HAP-1 (cell line): ENCODE measurements at regions not wholly inside any gene's neighbourhood (a gene's known extent, or its start where the extent isn't known, plus 50 kb on each side); places are given as distances from the start of the nearest gene placed in this dataset.
"Not testable (repeated sequence)": the region's sequence is repeated elsewhere in the genome, so short reads cannot be mapped to it uniquely, and the experiment has no call there.

Source experiments
- DNase-seq, 2 experiments: peaks; one replicate each; pipeline ENCODE4 v3.0.0-alpha.2; 2016 to 2020; ENCODE audit warnings: low spot score in 2 of 2
- H3K27me3 ChIP-seq: fragments of 250-450 bp; sonication (Bioruptor Pico); 2 replicates; pipeline ENCODE4 v1.5.1; 2020; ENCODE audit warnings: low read depth, mild to moderate bottlenecking, moderate library complexity
- H3K36me3 ChIP-seq: fragments of 250-450 bp; sonication (Bioruptor Pico); replicated peaks from 2 replicates; pipeline ENCODE4 v1.5.1; 2020; ENCODE audit warnings: mild to moderate bottlenecking
- H3K4me1 ChIP-seq: fragments of 250-450 bp; sonication (Bioruptor Pico); 2 replicates; pipeline ENCODE4 v1.5.1; 2020; ENCODE audit warnings: mild to moderate bottlenecking
- H3K4me3 ChIP-seq: fragments of 250-450 bp; sonication (Bioruptor Pico); 2 replicates; pipeline ENCODE4 v1.5.1; 2020; ENCODE audit warnings: mild to moderate bottlenecking, moderate library complexity
- H3K9me3 ChIP-seq: fragments of 250-450 bp; sonication (Bioruptor Pico); 2 replicates; pipeline ENCODE4 v1.5.1; 2020; ENCODE audit warnings: mild to moderate bottlenecking, moderate library complexity
- in situ Hi-C: fragments of 300-500 bp; cut with MboI; formaldehyde crosslinking; loops from 3 replicates; pipeline ENCODE4 v1.14.3; 2020; ENCODE audit warnings: low sequenced_read_pairs, inconsistent platforms, mixed read lengths

DNA sequence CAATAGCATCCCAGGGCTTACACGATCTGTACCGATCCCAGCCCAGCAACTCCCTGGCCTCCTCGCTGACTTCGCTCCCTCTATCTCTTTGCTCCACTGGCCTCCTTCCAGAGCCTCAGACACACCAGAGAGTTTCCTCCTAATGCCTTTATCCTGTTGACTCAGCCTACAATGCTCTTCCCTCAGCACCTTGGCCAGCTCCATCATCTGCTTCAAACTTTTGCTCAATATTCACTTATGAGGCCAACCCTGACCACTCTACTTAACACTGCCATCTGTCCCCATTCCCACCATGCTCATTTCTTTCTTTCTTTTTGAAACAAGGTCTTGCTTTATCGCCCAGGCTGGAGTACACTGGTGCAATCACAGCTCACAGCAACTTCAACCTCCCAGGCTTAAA is 180.9 kb downstream of the CEP170 start:
- H3K4me3 ChIP-seq, DNase-seq, H3K27me3 ChIP-seq, H3K4me1 ChIP-seq, H3K36me3 ChIP-seq, H3K9me3 ChIP-seq, in situ Hi-C loops: not testable (repeated sequence)

DNA sequence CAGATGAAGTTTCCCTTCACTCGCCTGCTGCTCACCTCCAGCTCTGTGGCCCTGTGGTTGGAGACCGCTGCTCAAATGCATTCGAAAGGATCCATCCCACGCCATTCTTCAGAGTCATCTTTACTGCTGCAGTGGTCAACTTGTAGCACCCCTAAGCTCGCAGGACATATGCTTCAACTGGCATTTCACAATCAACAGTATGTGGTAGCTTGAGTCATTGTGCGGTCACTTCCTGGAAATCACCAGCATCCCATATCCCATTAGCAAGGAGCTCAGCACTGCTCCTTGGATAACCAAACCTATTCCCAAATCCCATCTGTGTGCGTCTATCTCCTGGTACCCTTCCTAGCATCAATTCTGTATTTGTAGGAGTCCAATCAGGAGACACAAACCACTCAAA is 188.0 kb downstream of the CEP170 start:
- H3K4me3 ChIP-seq, H3K27me3 ChIP-seq, in situ Hi-C loops: not testable (repeated sequence)

DNA sequence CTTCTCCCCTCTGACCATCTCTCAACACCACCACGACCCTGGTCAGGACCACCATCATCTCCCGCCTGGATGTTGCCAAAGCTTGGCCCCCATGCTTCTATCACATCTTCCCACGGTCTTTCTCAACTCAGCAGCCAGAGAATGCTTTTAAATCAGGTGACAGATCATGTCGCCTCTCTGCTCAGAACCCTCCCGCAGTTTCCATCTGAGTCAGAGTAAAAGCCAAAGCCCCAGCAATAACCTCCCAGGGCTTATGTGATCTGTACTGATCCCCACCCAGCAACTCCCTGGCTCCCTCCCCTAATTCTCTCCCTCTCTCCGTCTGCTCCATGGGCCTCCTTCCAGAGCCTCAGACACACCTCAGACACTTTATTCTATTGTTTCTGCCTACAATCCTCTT is 193.1 kb downstream of the CEP170 start:
- H3K9me3 ChIP-seq, H3K27me3 ChIP-seq, H3K4me3 ChIP-seq, DNase-seq, in situ Hi-C loops, H3K4me1 ChIP-seq, H3K36me3 ChIP-seq: not testable (repeated sequence)

More for the DNA sequence above, 188.0 kb downstream of the CEP170 start:
- not testable (repeated sequence) for DNase-seq, H3K9me3 ChIP-seq, H3K4me1 ChIP-seq, H3K36me3 ChIP-seq

DNA sequence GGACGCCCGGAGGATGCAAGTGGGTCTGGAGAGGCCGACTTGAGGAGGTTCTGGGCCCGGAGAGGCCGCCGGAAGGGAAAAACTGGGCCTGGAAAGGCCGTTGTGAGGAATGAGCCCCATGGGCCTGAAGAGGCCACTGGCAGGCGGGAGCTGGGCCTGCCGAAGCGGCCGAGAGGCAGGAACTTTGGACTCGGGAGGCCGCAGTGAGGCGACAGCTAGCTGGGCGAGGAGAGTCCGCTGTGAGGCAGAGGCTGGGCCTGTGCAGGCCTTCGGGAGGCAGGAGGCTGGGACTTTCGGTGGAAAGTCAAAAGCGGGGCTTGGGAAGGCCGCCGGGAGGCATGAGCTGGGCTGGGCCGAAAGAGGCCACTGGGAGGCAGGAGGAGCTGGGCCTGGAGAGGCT is 199.6 kb downstream of the CEP170 start:
- H3K36me3 ChIP-seq, H3K4me3 ChIP-seq, H3K4me1 ChIP-seq, DNase-seq, in situ Hi-C loops, H3K9me3 ChIP-seq, H3K27me3 ChIP-seq: not testable (repeated sequence)

DNA sequence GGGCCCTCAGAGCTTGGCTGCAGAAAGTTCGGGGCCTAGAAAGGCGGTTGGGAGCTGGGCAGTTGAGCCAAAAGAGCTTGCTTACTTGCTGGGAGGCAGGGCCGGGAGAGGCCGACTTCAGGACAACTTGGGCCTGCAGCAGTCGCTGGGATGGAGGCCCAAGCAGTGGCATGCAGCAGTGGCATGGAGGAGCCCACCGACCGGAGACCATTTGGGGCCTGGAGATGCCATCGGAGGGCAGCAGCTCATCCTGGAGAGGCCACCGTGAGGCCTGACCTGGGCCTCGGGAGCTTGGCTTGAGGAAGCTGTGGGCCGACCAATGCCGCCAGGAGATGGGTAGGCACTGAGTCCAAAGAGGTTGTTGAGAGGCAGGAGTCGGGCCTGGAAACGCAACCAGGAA is 200.0 kb downstream of the CEP170 start:
- DNase-seq, H3K36me3 ChIP-seq, H3K27me3 ChIP-seq, H3K4me1 ChIP-seq, in situ Hi-C loops, H3K9me3 ChIP-seq, H3K4me3 ChIP-seq: not testable (repeated sequence)

DNA sequence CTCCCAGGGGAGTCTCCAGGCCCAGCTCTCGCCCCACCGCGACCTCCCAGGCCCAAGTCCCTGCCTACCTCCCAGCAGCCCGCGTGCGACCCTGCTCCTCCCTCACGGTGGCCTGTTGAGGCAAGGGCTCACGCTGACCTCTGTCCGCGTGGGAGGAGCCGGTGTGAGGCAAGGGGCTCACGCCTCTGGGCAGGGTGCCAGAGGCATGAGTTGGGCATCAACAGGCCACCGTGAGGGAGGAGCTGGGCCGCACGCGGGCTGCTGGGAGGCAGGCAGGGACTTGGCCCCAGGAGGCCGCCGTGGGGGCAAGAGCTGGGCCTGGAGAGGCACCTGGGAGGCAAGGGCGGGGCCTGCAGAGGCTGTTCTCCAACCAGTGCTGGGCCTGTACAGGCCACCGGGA is 200.4 kb downstream of the CEP170 start:
- in situ Hi-C loops, H3K4me3 ChIP-seq, H3K36me3 ChIP-seq, H3K27me3 ChIP-seq, H3K9me3 ChIP-seq, DNase-seq, H3K4me1 ChIP-seq: not testable (repeated sequence)

DNA sequence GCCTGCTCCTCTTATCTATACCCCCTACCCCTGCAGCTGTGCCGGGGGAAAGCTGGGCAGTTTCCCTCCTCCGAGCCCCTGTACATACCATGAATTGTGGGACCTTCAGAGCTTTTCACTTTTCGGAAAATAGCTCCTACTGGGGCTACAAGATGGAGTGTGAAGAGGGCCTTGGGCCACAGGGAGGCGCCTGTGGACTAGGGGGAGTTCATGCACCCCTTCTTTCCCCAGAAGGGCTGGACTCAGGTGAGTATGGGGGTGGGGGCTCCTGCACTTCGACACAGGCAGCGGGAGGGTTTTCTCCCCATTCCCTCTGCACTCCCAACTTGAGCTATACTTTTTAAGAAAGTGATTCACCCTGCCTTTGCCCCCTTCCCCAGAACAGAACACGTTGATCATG is 202.0 kb downstream of the CEP170 start:
- H3K36me3 ChIP-seq, H3K27me3 ChIP-seq, H3K9me3 ChIP-seq, H3K4me1 ChIP-seq, in situ Hi-C loops, H3K4me3 ChIP-seq, DNase-seq: not testable (repeated sequence)

DNA sequence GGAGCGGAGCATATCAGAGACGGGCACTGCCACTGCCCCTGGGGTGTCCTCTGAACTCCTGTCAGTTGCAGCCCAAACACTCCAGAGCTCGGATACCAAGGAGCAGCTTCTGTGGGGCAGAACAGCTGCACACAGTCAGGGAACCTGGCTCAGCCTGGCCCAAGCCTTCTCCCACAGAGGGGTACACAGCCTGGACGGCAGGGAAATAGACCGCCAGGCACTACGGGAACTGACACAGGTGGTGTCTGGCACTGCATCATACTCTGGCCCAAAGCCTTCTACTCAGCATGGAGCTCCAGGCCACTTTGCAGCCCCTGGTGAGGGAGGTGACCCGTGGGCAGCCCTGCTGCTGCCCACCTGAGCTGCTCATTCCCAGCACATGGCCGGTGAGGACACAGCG is 204.5 kb downstream of the CEP170 start:
- H3K4me1 ChIP-seq, in situ Hi-C loops, H3K4me3 ChIP-seq, DNase-seq, H3K27me3 ChIP-seq, H3K36me3 ChIP-seq, H3K9me3 ChIP-seq: not testable (repeated sequence)

DNA sequence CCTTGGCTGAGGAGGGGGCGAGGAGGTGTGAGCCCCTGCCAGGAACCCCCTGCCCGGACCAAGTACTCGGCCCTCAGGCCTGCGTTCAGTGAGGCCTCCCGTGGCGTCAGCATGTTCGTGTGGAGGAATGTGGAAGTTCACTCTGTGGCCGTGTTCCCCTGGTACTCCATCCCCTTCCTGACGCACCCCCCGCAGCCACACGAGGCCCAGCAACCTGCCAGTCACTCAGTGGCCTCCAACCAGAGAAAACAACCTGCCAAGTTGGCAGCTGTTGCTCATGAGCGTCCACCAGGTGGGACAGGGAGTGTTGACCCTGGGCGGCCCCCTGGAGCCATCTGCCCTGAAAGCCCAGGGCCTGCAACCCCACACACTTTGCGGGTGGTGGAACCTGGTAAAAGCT is 205.4 kb downstream of the CEP170 start:
- H3K4me3 ChIP-seq, H3K27me3 ChIP-seq, DNase-seq, in situ Hi-C loops, H3K9me3 ChIP-seq, H3K36me3 ChIP-seq, H3K4me1 ChIP-seq: not testable (repeated sequence)

DNA sequence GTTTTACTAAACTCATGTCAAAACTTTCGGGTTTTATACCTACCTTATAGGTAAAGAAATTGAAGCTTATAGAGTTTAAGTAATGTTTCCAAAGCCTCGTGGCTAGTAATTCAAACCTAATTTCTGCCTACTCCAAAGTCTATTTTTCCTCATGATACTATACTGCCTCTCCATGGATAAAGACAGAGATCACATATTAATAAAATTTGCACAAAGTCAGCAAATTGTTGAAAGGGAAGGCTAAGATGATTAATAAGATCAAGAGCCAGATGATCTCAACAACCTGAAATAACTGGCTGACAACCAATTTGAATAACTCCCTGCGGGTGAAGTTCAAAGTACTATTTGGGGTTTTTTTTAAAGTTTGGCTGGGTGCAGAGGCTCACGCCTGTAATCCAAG is 233.7 kb downstream of the CEP170 start:
- H3K27me3 ChIP-seq, DNase-seq, H3K4me3 ChIP-seq, in situ Hi-C loops, H3K36me3 ChIP-seq, H3K9me3 ChIP-seq, H3K4me1 ChIP-seq: not testable (repeated sequence)

DNA sequence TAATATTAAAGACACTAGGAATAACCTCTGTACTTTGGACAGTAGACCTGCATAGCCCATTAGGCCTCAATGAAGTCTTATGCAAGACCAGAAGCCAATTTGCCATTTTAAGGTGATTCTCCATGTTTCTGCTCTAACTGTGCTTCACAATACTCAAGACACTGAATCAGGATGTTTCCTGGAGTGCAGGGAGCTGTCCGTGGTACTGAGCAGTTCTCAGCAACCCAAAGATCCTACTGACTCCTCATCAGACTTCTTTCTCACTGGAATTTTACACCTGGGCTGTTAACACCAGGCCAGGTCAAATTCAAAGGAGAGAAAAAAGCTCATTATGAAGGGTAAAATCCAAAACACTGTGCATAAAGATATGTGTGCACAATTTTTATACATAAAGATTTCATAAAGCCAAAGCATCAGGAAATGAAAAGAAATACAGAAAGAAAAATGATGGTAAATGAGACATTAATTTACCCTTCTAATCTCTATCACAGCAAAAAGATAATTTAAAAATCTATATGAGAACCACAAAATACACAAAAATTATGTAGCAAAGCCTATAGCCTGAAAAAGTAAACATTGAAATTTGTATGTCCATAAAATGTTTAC is 235.9 kb downstream of the CEP170 start:
- H3K4me1 ChIP-seq, H3K36me3 ChIP-seq, H3K9me3 ChIP-seq, H3K4me3 ChIP-seq, H3K27me3 ChIP-seq, in situ Hi-C loops: not testable (repeated sequence)
- DNase-seq: peak in 1 of 2 experiments; percentile 82

DNA sequence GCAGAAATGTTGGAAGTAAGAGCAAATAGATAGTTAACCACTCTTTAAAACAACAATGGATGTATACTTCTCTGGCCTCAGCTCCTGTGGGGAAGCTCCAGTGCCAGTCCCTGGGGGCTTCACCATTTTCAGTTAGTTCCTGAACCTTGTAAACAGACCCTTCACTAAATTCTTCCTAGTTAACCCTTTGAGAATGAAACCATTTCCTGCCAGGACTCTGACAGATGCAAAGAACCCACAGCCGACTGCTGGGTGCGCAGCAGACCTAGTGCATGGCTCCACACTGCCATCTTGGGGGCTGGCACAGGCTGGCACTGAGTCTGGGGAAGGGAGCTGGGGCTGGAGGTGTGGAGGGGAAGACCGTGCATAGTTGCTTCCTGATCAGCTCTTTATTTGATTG is 244.4 kb downstream of the CEP170 start:
- DNase-seq, H3K4me1 ChIP-seq, H3K9me3 ChIP-seq, H3K4me3 ChIP-seq, H3K27me3 ChIP-seq, in situ Hi-C loops, H3K36me3 ChIP-seq: not testable (repeated sequence)

DNA sequence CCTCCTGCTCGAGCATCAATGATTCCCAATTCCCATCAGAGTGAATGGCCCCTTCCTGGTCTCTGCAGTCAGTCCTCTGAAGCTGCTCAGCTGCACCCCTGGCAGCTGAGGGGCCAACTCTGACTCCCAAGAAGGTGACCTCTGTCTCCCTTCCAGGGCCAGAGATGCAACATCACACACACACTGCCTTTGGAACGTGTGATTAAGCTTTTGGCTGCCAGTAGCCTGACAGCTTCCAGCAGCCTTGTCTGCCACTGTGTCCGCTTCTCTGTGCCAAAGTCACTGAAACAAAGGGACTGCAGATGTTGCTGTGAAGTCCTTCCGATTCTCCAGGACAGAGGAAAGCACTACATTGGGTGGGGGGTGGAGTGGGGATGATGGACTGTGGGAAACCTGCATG is 254.1 kb downstream of the CEP170 start:
- H3K4me1 ChIP-seq, H3K9me3 ChIP-seq, H3K4me3 ChIP-seq, in situ Hi-C loops, H3K36me3 ChIP-seq, H3K27me3 ChIP-seq, DNase-seq: not testable (repeated sequence)

DNA sequence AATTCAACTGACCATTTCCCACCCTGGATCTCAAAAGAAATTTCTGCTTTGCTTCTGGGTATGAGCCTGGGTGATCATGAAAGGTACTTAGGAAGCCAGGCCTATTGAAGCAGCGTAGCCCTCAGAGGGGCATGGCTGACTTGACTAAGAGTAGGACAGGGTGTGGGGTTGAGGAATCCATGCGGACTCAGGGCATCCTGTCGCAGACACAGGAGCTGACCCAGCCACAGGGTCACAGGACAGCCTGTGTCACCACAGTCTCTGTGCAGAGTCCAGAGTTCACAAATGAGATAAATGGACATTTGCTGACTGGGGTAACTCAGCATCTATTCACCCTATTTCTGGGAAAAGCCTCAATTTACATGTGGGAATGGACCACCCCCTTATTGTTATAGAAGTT is 262.3 kb downstream of the CEP170 start:
- H3K4me1 ChIP-seq, DNase-seq, in situ Hi-C loops, H3K9me3 ChIP-seq, H3K36me3 ChIP-seq, H3K4me3 ChIP-seq, H3K27me3 ChIP-seq: not testable (repeated sequence)

DNA sequence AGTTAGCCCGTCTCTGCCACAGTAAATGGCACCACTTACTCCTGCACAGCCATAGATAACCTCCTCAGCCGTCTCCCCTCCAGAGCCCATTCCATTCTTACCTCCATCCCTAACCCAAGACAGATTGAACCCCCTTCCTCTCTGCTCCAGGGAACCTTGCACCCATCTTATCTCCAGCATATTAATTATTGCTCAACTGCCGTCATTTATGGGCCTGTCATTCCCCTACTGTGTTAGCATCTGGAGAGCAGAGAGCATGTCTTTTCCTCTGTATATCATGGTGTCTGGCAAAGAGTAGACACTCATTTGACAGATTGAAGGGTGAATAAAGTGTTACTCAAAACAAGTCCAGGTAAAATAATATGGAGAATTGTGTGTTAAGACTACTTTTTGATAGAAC is 270.0 kb downstream of the CEP170 start:
- H3K27me3 ChIP-seq, in situ Hi-C loops, H3K9me3 ChIP-seq, DNase-seq, H3K4me1 ChIP-seq, H3K36me3 ChIP-seq, H3K4me3 ChIP-seq: not testable (repeated sequence)
